Fibroblast of the aortic adventitia (primary cell): ENCODE measurements at regions not wholly inside any gene's neighbourhood (a gene's known extent, or its start where the extent isn't known, plus 50 kb on each side); places are given as distances from the start of the nearest gene placed in this dataset.

ENCODE experiments used
- DNase-seq: peaks from one replicate; pipeline ENCODE4 v3.0.0-alpha.2; 2010; ENCODE audit warnings: low read depth
- H3K4me3 ChIP-seq: 2 replicates; pipeline ENCODE4 v1.5.1; 2011; ENCODE audit warnings: low read depth, mild to moderate bottlenecking, control low read depth, low read length, moderate library complexity
- CTCF ChIP-seq: IDR thresholded peaks from 2 replicates; pipeline ENCODE4 v1.5.1; 2011; ENCODE audit warnings: mild to moderate bottlenecking, low read length, control low read depth, inconsistent platforms; ENCODE audit not compliant: insufficient read depth

GRCh38 chr2:75338461-75338860 is 139.1 kb upstream of the TACR1 start:
- no peak for TF ChIP-seq CTCF
- no peak for DNase-seq
- no peak overlapping the region for H3K4me3 ChIP-seq

- no peak for TF ChIP-seq CTCF
- no peak overlapping the region for H3K4me3 ChIP-seq
- no peak for DNase-seq
Measured at GRCh38 chr2:75337619-75338018, 138.3 kb upstream of the TACR1 start.

- H3K4me3 ChIP-seq, result no peak overlapping the region
- no peak for TF ChIP-seq CTCF
- no peak for DNase-seq
Measured at GRCh38 chr2:75337016-75337415, 137.7 kb upstream of the TACR1 start.

GRCh38 chr2:75336451-75336850 is 137.1 kb upstream of the TACR1 start:
- H3K4me3 ChIP-seq, result no peak overlapping the region
- TF ChIP-seq CTCF, result no peak
- DNase-seq, result no peak

- no peak overlapping the region for H3K4me3 ChIP-seq
- no peak for DNase-seq
- TF ChIP-seq CTCF, result no peak
Measured at GRCh38 chr2:75334076-75334475, 134.8 kb upstream of the TACR1 start.

GRCh38 chr2:75333646-75334045 is 134.3 kb upstream of the TACR1 start:
- no peak overlapping the region for H3K4me3 ChIP-seq
- DNase-seq, result no peak
- TF ChIP-seq CTCF, result no peak

GRCh38 chr2:75328156-75328555 is 128.8 kb upstream of the TACR1 start:
- no peak for DNase-seq
- no peak for TF ChIP-seq CTCF

More at GRCh38 chr2:75328156-75328555, 128.8 kb upstream of the TACR1 start:
- H3K4me3 ChIP-seq, result no peak overlapping the region
